Esophagus mucosa (tissue), 1 donor: ENCODE measurements at regions not wholly inside any gene's neighbourhood (a gene's known extent, or its start where the extent isn't known, plus 50 kb on each side); places are given as distances from the start of the nearest gene placed in this dataset.
A peak's percentile ranks its signal among the peaks of the same experiment; 100 is the strongest.
"Not testable (repeated sequence)": the region's sequence is repeated elsewhere in the genome, so short reads cannot be mapped to it uniquely, and the experiment has no call there.

Source experiments
- ATAC-seq: fragments of 200-7000 bp; cut with Tn5 transposase; one replicate; pipeline ENCODE4 v1.9.1; 2020
- donor health status: DM: yes; HTN: yes; CAD: no.

DNA sequence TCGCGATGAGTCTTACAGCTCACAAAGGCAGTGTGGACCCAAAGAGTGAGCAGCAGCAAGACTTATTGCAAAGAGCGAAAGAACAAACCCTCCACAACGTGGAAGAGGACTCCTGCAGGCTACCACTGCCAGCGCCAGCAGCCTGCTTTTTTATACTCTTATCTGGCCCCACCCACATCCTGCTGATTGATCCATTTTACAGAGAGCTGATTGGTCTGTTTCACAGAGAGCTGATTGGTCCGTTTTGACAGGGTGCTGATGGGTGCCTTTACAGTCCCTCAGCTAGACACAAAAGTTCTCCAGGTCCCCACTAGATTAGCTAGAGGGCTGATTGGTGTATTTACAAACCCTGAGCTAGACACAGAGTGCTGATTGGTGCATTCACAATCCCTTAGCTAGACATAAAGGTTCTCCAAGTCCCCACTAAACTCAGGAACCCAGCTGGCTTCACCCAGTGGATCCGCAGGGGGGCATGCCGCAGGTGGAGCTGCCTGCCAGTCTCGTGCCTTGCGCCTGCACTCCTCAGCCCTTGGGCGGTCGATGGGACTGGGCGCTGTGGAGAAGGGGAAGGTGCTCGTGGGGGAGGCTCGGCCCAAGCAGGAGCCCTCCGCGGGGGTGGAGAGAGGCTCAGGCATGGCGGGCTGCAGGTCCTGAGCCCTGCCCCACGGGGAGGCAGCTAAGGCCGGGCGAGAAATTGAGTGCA, 75.7 kb downstream of the QDPR start:
- not testable (repeated sequence) for ATAC-seq

- ATAC-seq, result no peak
These were observed 78.1 kb downstream of the QDPR start for GRCh38 chr4:17433827-17434226.

DNA sequence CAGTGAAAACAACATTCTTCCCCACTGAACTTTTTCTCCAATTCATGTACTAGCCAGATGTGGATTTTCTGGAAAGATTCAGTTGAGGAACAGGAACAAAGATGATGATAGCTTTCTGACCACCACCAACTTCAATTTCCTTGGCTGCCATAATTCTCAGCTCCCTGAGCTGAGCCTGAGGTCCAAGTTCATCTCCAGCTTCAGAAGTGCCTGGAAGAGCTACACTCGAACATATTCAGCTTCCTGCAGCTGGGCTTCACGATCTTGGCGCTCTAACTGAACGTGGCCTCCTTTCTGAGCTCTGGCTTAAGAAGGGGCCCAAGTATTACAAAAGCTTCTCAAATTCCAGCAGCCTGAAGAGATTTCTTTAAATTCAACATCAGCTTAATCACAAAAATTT, 83.9 kb downstream of the QDPR start:
- ATAC-seq, result no peak

GRCh38 chr4:17426222-17426621, 85.7 kb downstream of the QDPR start:
- no peak for ATAC-seq

DNA sequence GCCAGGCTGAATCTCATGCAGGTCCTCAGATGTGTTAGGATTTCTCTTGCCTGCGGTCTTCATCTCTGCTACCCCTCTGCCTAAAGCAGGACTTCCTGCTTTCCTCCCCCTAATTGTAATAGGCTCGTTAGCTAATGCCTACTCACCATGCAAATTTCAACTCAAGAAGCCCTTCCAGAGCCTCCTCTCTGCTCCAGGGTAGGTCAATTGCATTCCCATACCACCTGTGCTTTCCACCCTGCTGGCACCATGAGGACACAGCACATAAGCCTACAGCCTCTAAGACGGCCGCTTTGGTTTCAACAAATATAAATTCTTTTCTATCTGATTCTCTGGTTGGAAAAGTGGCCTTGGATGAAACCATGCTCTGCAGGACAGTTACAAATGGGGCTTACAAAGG, 93.9 kb downstream of the QDPR start:
- ATAC-seq, result no peak

DNA sequence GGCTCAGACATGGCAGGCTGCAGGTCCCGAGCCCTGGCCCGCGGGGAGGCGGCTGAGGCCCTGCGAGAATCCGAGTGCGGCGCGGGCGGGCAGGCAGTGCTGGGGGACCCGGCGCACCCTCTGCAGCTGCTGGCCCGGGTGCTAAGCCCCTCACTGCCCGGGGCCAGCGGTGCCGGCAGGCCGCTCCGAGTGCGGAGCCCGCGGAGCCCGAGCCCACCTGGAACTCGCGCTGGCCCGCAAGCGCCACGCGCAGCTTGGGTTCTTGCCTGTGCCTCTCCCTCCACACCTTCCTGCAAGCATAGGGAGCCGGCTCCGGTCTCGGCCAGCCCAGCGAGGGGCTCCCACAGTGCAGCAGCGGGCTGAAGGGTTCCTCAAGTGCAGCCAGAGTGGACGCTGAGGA, 97.5 kb downstream of the QDPR start:
- no peak for ATAC-seq

DNA sequence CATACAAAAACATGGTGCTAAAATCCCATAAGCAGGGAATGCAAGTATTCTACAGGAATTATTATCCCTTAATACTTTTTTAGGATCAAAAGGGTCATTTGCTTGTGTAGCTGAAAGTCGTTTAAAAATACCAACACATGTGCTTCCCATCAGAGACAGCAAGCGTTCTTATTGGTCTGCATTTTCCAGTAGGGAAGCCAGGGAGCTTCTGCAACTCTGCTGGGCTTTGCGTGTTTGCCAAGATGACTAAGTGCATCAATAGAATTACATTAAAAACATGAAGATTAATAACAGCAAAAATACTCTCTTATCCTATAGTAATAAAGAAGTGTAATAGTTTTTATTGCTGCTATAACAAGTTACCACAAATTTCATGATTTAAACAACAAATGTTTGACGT, 111.2 kb downstream of the QDPR start:
- no peak for ATAC-seq

GRCh38 chr4:17398805-17399204, 113.1 kb downstream of the QDPR start:
- ATAC-seq, result no peak

GRCh38 chr4:17398035-17398434, 113.9 kb downstream of the QDPR start:
- no peak for ATAC-seq

GRCh38 chr4:17397611-17398010, 114.3 kb downstream of the QDPR start:
- ATAC-seq, result peak; percentile 78

- ATAC-seq, result no peak
These were observed 126.5 kb downstream of the QDPR start for GRCh38 chr4:17385403-17385802.

DNA sequence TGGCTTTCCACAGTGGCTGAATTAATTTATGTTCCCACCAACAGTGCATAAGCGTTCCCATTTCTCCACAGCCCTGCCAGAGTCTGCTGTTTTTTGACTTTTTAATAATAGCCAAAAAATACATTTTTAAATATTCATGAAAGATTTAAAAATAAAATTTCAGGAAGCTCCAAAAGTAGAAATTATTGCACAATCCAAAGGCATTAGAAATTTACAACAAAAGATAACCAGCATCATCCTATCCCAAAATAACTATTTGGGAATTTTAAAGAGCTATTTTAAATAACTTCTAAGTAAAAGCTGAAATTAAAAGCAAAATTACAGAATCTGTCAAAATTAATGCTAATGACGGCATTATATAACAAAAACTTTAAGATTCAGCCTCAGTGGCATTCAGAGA, 131.5 kb downstream of the QDPR start:
- no peak for ATAC-seq

DNA sequence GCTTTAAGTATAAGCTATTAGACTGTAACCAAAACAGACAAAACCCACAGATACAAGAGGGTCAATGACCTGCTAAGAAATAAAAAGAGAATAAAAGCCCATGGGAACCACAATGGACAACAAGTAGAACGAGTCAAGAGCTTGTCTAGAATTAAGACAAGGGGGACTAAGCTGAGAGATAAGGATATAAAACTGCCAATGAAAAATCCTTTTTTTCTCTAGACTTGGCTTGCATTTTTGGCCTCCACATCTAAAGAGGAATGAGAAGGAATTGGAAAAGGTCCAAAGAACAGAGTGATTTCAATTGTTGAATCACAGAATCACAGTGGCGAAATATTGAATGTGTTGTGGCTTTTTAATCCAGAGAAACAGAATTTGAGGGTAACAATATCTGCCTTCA, 135.7 kb downstream of the QDPR start:
- ATAC-seq, result no peak

DNA sequence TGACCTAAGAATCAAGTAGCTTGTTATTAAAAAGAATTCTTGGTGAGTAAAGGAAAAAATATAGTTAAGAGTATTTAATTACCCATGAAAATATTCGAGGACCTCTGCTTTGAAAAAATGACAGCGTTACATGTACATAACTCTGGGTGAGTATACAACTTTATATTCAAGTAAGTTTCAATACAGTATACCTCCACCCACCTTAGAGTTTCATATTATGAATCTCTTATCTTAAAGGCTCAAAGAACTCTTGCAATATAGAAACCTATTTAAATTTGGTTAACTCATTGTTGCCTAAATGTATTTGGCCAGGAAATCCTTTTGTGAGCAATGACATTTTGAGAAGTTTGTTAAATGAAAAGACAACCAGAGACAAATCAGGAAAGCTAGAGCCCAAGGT, 138.2 kb downstream of the QDPR start:
- no peak for ATAC-seq

GRCh38 chr4:17370818-17371217, 141.1 kb downstream of the QDPR start:
- no peak for ATAC-seq

DNA sequence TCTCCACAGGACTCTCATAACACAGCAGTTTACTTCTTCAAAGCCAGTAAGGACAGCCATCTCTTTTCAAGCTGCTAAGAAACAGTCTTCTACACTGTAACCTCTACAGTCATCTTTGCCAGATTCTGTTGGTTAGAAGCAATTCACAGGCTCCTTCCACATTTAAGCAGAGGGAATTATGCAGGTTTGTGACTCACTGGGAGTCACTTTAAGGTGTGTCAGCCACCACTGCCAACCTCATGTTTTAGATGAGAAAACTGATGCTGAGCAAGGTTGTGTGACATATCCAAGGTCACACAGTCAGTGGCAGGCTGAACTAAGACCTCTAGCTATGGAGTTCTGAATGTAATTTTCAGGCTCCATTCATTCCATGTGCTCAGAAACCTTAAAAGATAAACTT, 143.5 kb downstream of the QDPR start:
- ATAC-seq, result peak; percentile 94

DNA sequence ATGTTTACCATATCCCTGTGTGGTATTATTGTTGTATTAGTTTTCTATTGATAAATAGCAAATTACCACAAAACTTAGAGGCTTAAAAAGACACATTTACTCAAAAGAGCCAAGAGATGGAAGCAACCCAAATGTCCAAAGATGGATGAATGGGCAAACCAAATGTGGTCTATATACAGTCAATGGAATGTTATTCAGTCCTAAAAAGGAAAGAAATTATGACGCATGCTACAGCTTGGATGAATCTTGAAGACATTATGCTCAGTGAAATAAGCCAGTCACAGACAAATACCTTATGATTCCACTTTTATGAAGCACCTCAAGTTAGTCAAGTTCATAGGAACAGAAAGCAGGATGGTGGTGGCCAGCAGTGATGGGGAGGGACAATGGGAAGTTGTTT, 144.7 kb downstream of the QDPR start:
- ATAC-seq, result no peak

- ATAC-seq, result no peak
These were observed 145.4 kb downstream of the QDPR start for GRCh38 chr4:17366496-17366895.

- no peak for ATAC-seq
These were observed 149.5 kb downstream of the QDPR start for GRCh38 chr4:17362430-17362829.

DNA sequence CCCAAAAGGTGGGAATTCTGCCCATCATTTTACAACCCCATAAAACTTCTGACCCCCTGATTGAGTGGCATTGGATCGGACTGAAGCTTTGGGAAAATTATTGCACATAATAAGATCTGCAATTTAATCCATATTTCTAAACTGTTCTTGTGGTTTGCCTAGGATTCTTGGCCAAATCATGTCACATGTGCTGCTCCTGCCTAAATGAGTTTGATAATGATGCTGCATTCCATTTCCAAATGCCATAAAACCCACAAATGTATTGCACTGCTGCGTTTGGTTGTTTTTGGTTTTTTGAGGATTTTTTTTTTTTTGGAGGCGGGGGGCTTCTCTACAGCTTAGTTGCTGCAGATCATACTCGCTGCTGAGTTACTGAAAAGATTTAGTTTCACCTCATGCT, 153.6 kb downstream of the QDPR start:
- no peak for ATAC-seq

GRCh38 chr4:17356926-17357325, 155.0 kb downstream of the QDPR start:
- no peak for ATAC-seq

GRCh38 chr4:17352357-17352756, 159.5 kb downstream of the QDPR start:
- ATAC-seq, result no peak

DNA sequence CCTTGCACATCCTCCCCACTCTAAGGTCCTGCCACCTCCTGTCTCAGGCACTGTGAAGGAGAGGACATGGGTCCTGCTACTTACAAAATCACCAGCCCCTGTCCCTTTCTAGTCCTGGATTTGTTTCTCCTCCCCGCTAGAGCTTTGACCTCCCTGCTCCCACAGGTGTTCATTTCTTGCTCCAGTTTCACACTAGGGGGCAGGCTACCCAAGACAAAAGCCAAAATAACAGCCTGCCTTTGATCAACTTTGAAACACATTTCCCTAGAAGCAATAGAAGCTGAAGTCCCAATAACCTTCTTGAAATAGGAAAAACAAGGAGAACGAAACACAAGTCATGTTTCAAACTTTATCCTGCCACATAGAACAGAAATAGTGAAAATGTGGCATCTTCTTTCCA, 164.4 kb downstream of the QDPR start:
- ATAC-seq, result no peak

GRCh38 chr4:17339376-17339775, 172.5 kb downstream of the QDPR start:
- ATAC-seq, result no peak

- no peak for ATAC-seq
These were observed 174.9 kb downstream of the QDPR start for GRCh38 chr4:17336986-17337385.
